Hepatocyte (in vitro differentiated cells): ENCODE measurements at regions not wholly inside any gene's neighbourhood (a gene's known extent, or its start where the extent isn't known, plus 50 kb on each side); places are given as distances from the start of the nearest gene placed in this dataset.

Source experiments
- EZH2 ChIP-seq: fragments of 200-600 bp; sonication (generic); IDR thresholded peaks from 2 replicates; pipeline ENCODE4 v1.6.1; 2016; ENCODE audit warnings: antibody characterized with exemption, mild to moderate bottlenecking, borderline replicate concordance
- EZH2phosphoT487 ChIP-seq: fragments of 200-600 bp; sonication (generic); IDR thresholded peaks from one replicate; pipeline ENCODE4 v1.6.1; 2018; ENCODE audit warnings: antibody characterized with exemption, mild to moderate bottlenecking, low read depth, moderate library complexity; ENCODE audit not compliant: unreplicated experiment, severe bottlenecking
- TF ChIP-seq, protein P1 (sequence below): fragments of 200-600 bp; sonication (generic); IDR thresholded peaks from 2 replicates; pipeline ENCODE4 v1.5.1; 2016; ENCODE audit warnings: antibody characterized with exemption, mild to moderate bottlenecking; ENCODE audit not compliant: poor library complexity

DNA sequence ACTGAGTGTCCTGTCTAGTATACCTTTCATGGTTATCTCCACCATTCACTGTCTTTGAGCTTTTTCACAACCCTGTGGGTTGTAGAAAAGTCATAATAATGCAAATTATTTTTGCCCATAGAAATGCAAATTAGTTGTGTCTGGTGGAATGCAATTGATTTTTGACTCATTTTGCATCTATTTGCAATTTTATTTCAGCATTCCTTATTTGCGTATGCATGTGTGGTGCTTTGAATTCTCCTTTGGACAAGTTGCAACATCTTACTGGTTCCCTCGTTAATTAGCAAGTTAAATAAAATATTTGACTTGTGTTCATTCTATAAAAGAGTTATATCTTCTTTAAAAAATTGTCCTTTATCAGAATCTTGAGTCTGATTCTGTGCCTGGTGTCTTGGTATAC, 297.3 kb upstream of the CASK start:
- TF ChIP-seq, protein P1, sequence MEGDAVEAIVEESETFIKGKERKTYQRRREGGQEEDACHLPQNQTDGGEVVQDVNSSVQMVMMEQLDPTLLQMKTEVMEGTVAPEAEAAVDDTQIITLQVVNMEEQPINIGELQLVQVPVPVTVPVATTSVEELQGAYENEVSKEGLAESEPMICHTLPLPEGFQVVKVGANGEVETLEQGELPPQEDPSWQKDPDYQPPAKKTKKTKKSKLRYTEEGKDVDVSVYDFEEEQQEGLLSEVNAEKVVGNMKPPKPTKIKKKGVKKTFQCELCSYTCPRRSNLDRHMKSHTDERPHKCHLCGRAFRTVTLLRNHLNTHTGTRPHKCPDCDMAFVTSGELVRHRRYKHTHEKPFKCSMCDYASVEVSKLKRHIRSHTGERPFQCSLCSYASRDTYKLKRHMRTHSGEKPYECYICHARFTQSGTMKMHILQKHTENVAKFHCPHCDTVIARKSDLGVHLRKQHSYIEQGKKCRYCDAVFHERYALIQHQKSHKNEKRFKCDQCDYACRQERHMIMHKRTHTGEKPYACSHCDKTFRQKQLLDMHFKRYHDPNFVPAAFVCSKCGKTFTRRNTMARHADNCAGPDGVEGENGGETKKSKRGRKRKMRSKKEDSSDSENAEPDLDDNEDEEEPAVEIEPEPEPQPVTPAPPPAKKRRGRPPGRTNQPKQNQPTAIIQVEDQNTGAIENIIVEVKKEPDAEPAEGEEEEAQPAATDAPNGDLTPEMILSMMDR = no peak
- TF ChIP-seq EZH2 = no peak
- no peak for TF ChIP-seq EZH2phosphoT487
